Fibroblast of skin of scalp (primary cell): ENCODE measurements at regions not wholly inside any gene's neighbourhood (a gene's known extent, or its start where the extent isn't known, plus 50 kb on each side); places are given as distances from the start of the nearest gene placed in this dataset.

Source experiments
- DNase-seq: peaks from one replicate; pipeline ENCODE4 v3.0.0-alpha.2; 2013

- no peak for DNase-seq
Observed at GRCh38 chr9:134276453-134277245, 49.6 kb upstream of the RXRA start.
